IMR-90 (cell line): ENCODE measurements at regions not wholly inside any gene's neighbourhood (a gene's known extent, or its start where the extent isn't known, plus 50 kb on each side); places are given as distances from the start of the nearest gene placed in this dataset.

Experiments
- ATAC-seq: fragments of 200-7000 bp; cut with Tn5 transposase; 2 replicates; pipeline ENCODE4 v1.9.1; 2020; ENCODE audit warnings: low read depth, mild to moderate bottlenecking, moderate library complexity
- BruUV-seq: library from RNA; stranded (reverse); fragments of 400-500 nt; replicated peaks from 2 replicates; lab custom pipeline; 2021; lab: Mats Ljungman, UMichigan
- CTCF ChIA-PET: fragments of 300-600 bp; formaldehyde crosslinking; extraction: SDS; loops from one replicate; lab custom pipeline; 2021; ENCODE audit warnings: antibody characterized with exemption; lab: Yijun Ruan, JAX
- POLR2A ChIA-PET: fragments of 300-600 bp; sonication (Branson Sonifier 250); formaldehyde crosslinking; loops from one replicate; lab custom pipeline; 2022; ENCODE audit warnings: antibody characterized with exemption; ENCODE audit not compliant: unreplicated experiment; lab: Charles Lee
- DNase-seq: peaks from one replicate; pipeline ENCODE4 v3.0.0; 2013
- H2AFZ ChIP-seq: replicated peaks from 2 replicates; pipeline ENCODE3; 2013; ENCODE audit warnings: low read length, mild to moderate bottlenecking; ENCODE audit not compliant: poor library complexity
- H2AK5ac ChIP-seq: 2 replicates; pipeline ENCODE4 v1.6.1; 2013; ENCODE audit warnings: low read depth, low read length, inconsistent platforms
- H2AK9ac ChIP-seq: replicated peaks from 2 replicates; pipeline ENCODE3; 2013; ENCODE audit warnings: mild to moderate bottlenecking, low read depth, low read length, moderate library complexity; ENCODE audit not compliant: poor library complexity
- H2BK120ac ChIP-seq: 2 replicates; pipeline ENCODE4 v1.6.1; 2013; ENCODE audit warnings: low read depth, low read length, inconsistent platforms
- H2BK15ac ChIP-seq: 3 replicates; pipeline ENCODE4 v1.6.1; 2013; ENCODE audit warnings: low read depth, low read length, inconsistent platforms
- H2BK20ac ChIP-seq: 2 replicates; pipeline ENCODE4 v1.6.1; 2013; ENCODE audit warnings: low read depth, mild to moderate bottlenecking, inconsistent platforms, low read length, moderate library complexity
- H2BK5ac ChIP-seq: 2 replicates; pipeline ENCODE4 v1.6.1; 2013; ENCODE audit warnings: mild to moderate bottlenecking, low read depth, low read length, inconsistent platforms; ENCODE audit not compliant: poor library complexity, severe bottlenecking
- H3K14ac ChIP-seq: replicated peaks from 2 replicates; pipeline ENCODE4 v1.6.1; 2013; ENCODE audit warnings: low read depth, low read length, inconsistent platforms
- H3K18ac ChIP-seq: 2 replicates; pipeline ENCODE4 v1.6.1; 2013; ENCODE audit warnings: low read depth, low read length, control low read depth
- H3K23ac ChIP-seq: 2 replicates; pipeline ENCODE4 v1.6.1; 2013; ENCODE audit warnings: low read depth, low read length, inconsistent platforms
- H3K27ac ChIP-seq: 2 replicates; pipeline ENCODE4 v1.5.1; 2013; ENCODE audit warnings: mild to moderate bottlenecking, control low read depth, low read length; ENCODE audit not compliant: insufficient read depth
- H3K27me3 ChIP-seq: 2 replicates; pipeline ENCODE4 v1.6.1; 2013; ENCODE audit warnings: low read length; ENCODE audit not compliant: control insufficient read depth, insufficient read depth
- H3K36me3 ChIP-seq: 2 replicates; pipeline ENCODE4 v1.6.1; 2013; ENCODE audit warnings: low read length, mixed read lengths; ENCODE audit not compliant: control insufficient read depth, insufficient read depth
- H3K4ac ChIP-seq: 2 replicates; pipeline ENCODE4 v1.6.1; 2013; ENCODE audit warnings: low read depth, low read length, inconsistent platforms
- H3K4me1 ChIP-seq: 2 replicates; pipeline ENCODE4 v1.6.1; 2013; ENCODE audit warnings: low read length, mixed read lengths; ENCODE audit not compliant: control insufficient read depth, insufficient read depth
- H3K4me2 ChIP-seq: 2 replicates; pipeline ENCODE4 v1.6.1; 2013; ENCODE audit warnings: low read depth, mild to moderate bottlenecking, control low read depth, low read length, moderate library complexity
- H3K4me3 ChIP-seq: 2 replicates; pipeline ENCODE4 v1.5.1; 2013; ENCODE audit warnings: low read depth, mild to moderate bottlenecking, control low read depth, low read length, moderate library complexity; ENCODE audit not compliant: insufficient read depth
- H3K56ac ChIP-seq: 2 replicates; pipeline ENCODE4 v1.6.1; 2013; ENCODE audit warnings: low read length, inconsistent platforms; ENCODE audit not compliant: insufficient read depth; ENCODE audit errors: extremely low read depth
- H3K79me1 ChIP-seq, 2 experiments: 2 replicates each; pipeline ENCODE4 v1.6.1; 2013; ENCODE audit warnings: low read length in 2 of 2, inconsistent platforms in 1 of 2, low read depth in 1 of 2
- H3K9ac ChIP-seq: 2 replicates; pipeline ENCODE4 v1.6.1; 2013; ENCODE audit warnings: low read depth, low read length, control low read depth
- H3K9me1 ChIP-seq: 2 replicates; pipeline ENCODE4 v1.6.1; 2013; ENCODE audit warnings: low read length, inconsistent platforms; ENCODE audit not compliant: insufficient read depth
- H3K9me3 ChIP-seq: 2 replicates; pipeline ENCODE4 v1.6.1; 2013; ENCODE audit warnings: low read length; ENCODE audit not compliant: control insufficient read depth, insufficient read depth
- H4K20me1 ChIP-seq: 2 replicates; pipeline ENCODE4 v1.6.1; 2013; ENCODE audit warnings: low read length, inconsistent platforms; ENCODE audit not compliant: insufficient read depth
- H4K5ac ChIP-seq: 2 replicates; pipeline ENCODE4 v1.6.1; 2013; ENCODE audit warnings: mild to moderate bottlenecking, low read depth, low read length, control low read depth
- H4K8ac ChIP-seq, 2 experiments: 2 replicates each; pipeline ENCODE4 v1.6.1; 2013; ENCODE audit warnings: low read depth in 2 of 2, low read length in 2 of 2, control low read depth in 1 of 2, inconsistent platforms in 1 of 2
- H4K91ac ChIP-seq: 2 replicates; pipeline ENCODE4 v1.6.1; 2013; ENCODE audit warnings: low read depth, low read length, inconsistent platforms; ENCODE audit not compliant: insufficient read depth
- BHLHE40 ChIP-seq: fragments of 150-350 bp; IDR thresholded peaks from 2 replicates; pipeline ENCODE4 v1.6.1; 2016; ENCODE audit warnings: mild to moderate bottlenecking, low read depth, low read length
- CEBPB ChIP-seq: IDR thresholded peaks from 2 replicates; pipeline ENCODE4 v1.6.1; 2012; ENCODE audit warnings: low read depth, low read length, improper control_type of control experiment
- CTCF ChIP-seq: conservative IDR thresholded peaks from 2 replicates; pipeline ENCODE4 v1.5.1; 2012; ENCODE audit warnings: mild to moderate bottlenecking, low read depth, low read length, improper control_type of control experiment
- MXI1 ChIP-seq: IDR thresholded peaks from 2 replicates; pipeline ENCODE4 v1.6.1; 2012; ENCODE audit warnings: low read depth, mild to moderate bottlenecking, low read length, moderate library complexity, borderline replicate concordance
- POLR2A ChIP-seq: IDR thresholded peaks from 2 replicates; pipeline ENCODE4 v1.6.1; 2012; ENCODE audit warnings: mild to moderate bottlenecking, low read depth, low read length
- RAD21 ChIP-seq: IDR thresholded peaks from 2 replicates; pipeline ENCODE4 v1.6.1; 2012; ENCODE audit warnings: low read length, improper control_type of control experiment
- RCOR1 ChIP-seq: IDR thresholded peaks from 2 replicates; pipeline ENCODE4 v1.6.1; 2012; ENCODE audit warnings: mild to moderate bottlenecking, low read length, improper control_type of control experiment; ENCODE audit not compliant: insufficient replicate concordance
- SMC3 ChIP-seq: fragments of 150-350 bp; IDR thresholded peaks from 2 replicates; pipeline ENCODE4 v1.6.1; 2016; ENCODE audit warnings: low read depth, mild to moderate bottlenecking, antibody characterized with exemption, low read length, moderate library complexity
- dilution Hi-C: fragments of 300-500 bp; cut with HindIII; formaldehyde crosslinking; loops from one replicate; pipeline ENCODE4 v1.14.3; 2018; ENCODE audit warnings: low sequenced_read_pairs; ENCODE audit not compliant: unreplicated experiment
- in situ Hi-C: fragments of 300-500 bp; cut with MboI; formaldehyde crosslinking; loops from 3 replicates; pipeline ENCODE4 v1.14.3; 2019; ENCODE audit warnings: low sequenced_read_pairs, inconsistent platforms, mixed read lengths
- intact Hi-C: fragments of 100-400 bp; cut with micrococcal nuclease; formaldehyde crosslinking; loops from 2 replicates; pipeline ENCODE4 v1.10.0; 2022

GRCh38 chr4:164501074-164501473 is 252.9 kb upstream of the SMIM31 start:
- DNase-seq: no peak

More at GRCh38 chr4:164501074-164501473, 252.9 kb upstream of the SMIM31 start:
- ChIA-PET POLR2A (no interaction called here), CTCF (no interaction called here)
- H3K4me1 ChIP-seq: no peaks in the 10 kb centered on the region
- no peak overlapping the region for H3K4me2 ChIP-seq
- H3K9me1 ChIP-seq: no peaks in the 10 kb centered on the region
- no peak overlapping the region for H3K27ac ChIP-seq
- H2AK5ac ChIP-seq: no peak overlapping the region
- TF ChIP-seq SMC3 (no peak), POLR2A (no peak), RCOR1 (no peak), BHLHE40 (no peak), CEBPB (no peak), CTCF (no peak), MXI1 (no peak), RAD21 (no peak)
- dilution Hi-C loops: no loop called here
- H2BK15ac ChIP-seq: no peak overlapping the region
- H3K14ac ChIP-seq: no peak overlapping the region
- BruUV-seq: no TSS peak
- no peak overlapping the region for H3K23ac ChIP-seq
- H3K9ac ChIP-seq: no peak overlapping the region
- H3K18ac ChIP-seq: no peak overlapping the region
- H2AFZ ChIP-seq: no peak overlapping the region
- H3K9me3 ChIP-seq: peaks cover 6% of the 10 kb centered on the region
- ATAC-seq: no peak
- H2BK120ac ChIP-seq: no peak overlapping the region
- H3K36me3 ChIP-seq: no peaks in the 10 kb centered on the region
- H3K79me1 ChIP-seq: no peaks in the 10 kb centered on the region
- no peak overlapping the region for H4K91ac ChIP-seq
- in situ Hi-C loops: no loop called here
- no peak overlapping the region for H3K4me3 ChIP-seq
- no peak overlapping the region for H4K5ac ChIP-seq
- no peaks in the 10 kb centered on the region for H3K27me3 ChIP-seq
- no peak overlapping the region for H4K8ac ChIP-seq
- H4K20me1 ChIP-seq: no peaks in the 10 kb centered on the region
- intact Hi-C loops: no loop called here
- no peak overlapping the region for H2BK20ac ChIP-seq
- H2AK9ac ChIP-seq: no peak overlapping the region
- no peak overlapping the region for H3K56ac ChIP-seq
- no peak overlapping the region for H2BK5ac ChIP-seq
- no peak overlapping the region for H3K4ac ChIP-seq
